ENCODE measurements at regions not wholly inside any gene's neighbourhood (a gene's known extent, or its start where the extent isn't known, plus 50 kb on each side); places are given as distances from the start of the nearest gene placed in this dataset.

GRCh38 chr9:26158631-26159150 is 480.4 kb upstream of the TUSC1 start:
- no peak for DNase-seq (ENCODE audit: low read depth)
- Histone ChIP-seq H3K27me3 (ENCODE audit: control insufficient read depth, insufficient read depth, low read length) (no peaks in the 10 kb centered on the region), H3K4me3 (ENCODE audit: low read depth, low read length) (no peak overlapping the region), H3K36me3 (ENCODE audit: control insufficient read depth, insufficient read depth, low read length) (no peaks in the 10 kb centered on the region)
- TF ChIP-seq CTCF (IDR thresholded peaks at IDR 0.05; ENCODE audit: insufficient read depth, low read length, poor library complexity, severe bottlenecking): no peak

GRCh38 chr9:26157411-26157810 is 479.2 kb upstream of the TUSC1 start:
- DNase-seq (ENCODE audit: low read depth): peak; percentile 10
- Histone ChIP-seq H3K36me3 (ENCODE audit: control insufficient read depth, insufficient read depth, low read length) (no peaks in the 10 kb centered on the region), H3K4me3 (ENCODE audit: low read depth, low read length) (no peak overlapping the region), H3K27me3 (ENCODE audit: control insufficient read depth, insufficient read depth, low read length) (no peaks in the 10 kb centered on the region)
- no peak for TF ChIP-seq CTCF (IDR thresholded peaks at IDR 0.05; ENCODE audit: insufficient read depth, low read length, poor library complexity, severe bottlenecking)

- Histone ChIP-seq H3K36me3 (ENCODE audit: control insufficient read depth, insufficient read depth, low read length) (no peaks in the 10 kb centered on the region), H3K4me3 (ENCODE audit: low read depth, low read length) (no peak overlapping the region), H3K27me3 (ENCODE audit: control insufficient read depth, insufficient read depth, low read length) (no peaks in the 10 kb centered on the region)
- no peak for TF ChIP-seq CTCF (IDR thresholded peaks at IDR 0.05; ENCODE audit: insufficient read depth, low read length, poor library complexity, severe bottlenecking)
- no peak for DNase-seq (ENCODE audit: low read depth)
These were observed 474.1 kb upstream of the TUSC1 start for GRCh38 chr9:26152350-26152749.

- DNase-seq (ENCODE audit: low read depth): no peak
- H3K36me3 ChIP-seq (ENCODE audit: control insufficient read depth, insufficient read depth, low read length): no peaks in the 10 kb centered on the region
- no peak overlapping the region for H3K4me3 ChIP-seq (ENCODE audit: low read depth, low read length)
- TF ChIP-seq CTCF (IDR thresholded peaks at IDR 0.05; ENCODE audit: insufficient read depth, low read length, poor library complexity, severe bottlenecking): no peak
- H3K27me3 ChIP-seq (ENCODE audit: control insufficient read depth, insufficient read depth, low read length): no peaks in the 10 kb centered on the region
These were observed 469.9 kb upstream of the TUSC1 start for GRCh38 chr9:26148128-26148527.

- no peak for TF ChIP-seq CTCF (IDR thresholded peaks at IDR 0.05; ENCODE audit: insufficient read depth, low read length, poor library complexity, severe bottlenecking)
- Histone ChIP-seq H3K4me3 (ENCODE audit: low read depth, low read length) (no peak overlapping the region), H3K27me3 (ENCODE audit: control insufficient read depth, insufficient read depth, low read length) (no peaks in the 10 kb centered on the region), H3K36me3 (ENCODE audit: control insufficient read depth, insufficient read depth, low read length) (no peaks in the 10 kb centered on the region)
- DNase-seq (ENCODE audit: low read depth): no peak
These were observed 467.7 kb upstream of the TUSC1 start for GRCh38 chr9:26145938-26146337.

- no peak for DNase-seq (ENCODE audit: low read depth)
- no peak for TF ChIP-seq CTCF (IDR thresholded peaks at IDR 0.05; ENCODE audit: insufficient read depth, low read length, poor library complexity, severe bottlenecking)
- H3K4me3 ChIP-seq (ENCODE audit: low read depth, low read length): no peak overlapping the region
- H3K27me3 ChIP-seq (ENCODE audit: control insufficient read depth, insufficient read depth, low read length): no peaks in the 10 kb centered on the region
- H3K36me3 ChIP-seq (ENCODE audit: control insufficient read depth, insufficient read depth, low read length): no peaks in the 10 kb centered on the region
These were observed 464.4 kb upstream of the TUSC1 start for GRCh38 chr9:26142631-26143030.

All from kidney epithelial cell (primary cell).